ENCODE measurements at regions not wholly inside any gene's neighbourhood (a gene's known extent, or its start where the extent isn't known, plus 50 kb on each side); places are given as distances from the start of the nearest gene placed in this dataset.

- ATAC-seq, result no peak
- TF ChIP-seq GLIS3 (CRISPR knock-in tag; IDR thresholded peaks at IDR 0.05) (no peak), ZFP3 (CRISPR knock-in tag; IDR thresholded peaks at IDR 0.05) (no peak)
These were observed 89.3 kb upstream of the USP38 start for GRCh38 chr4:143095447-143095846.

- no peak for TF ChIP-seq TOX (CRISPR knock-in tag; IDR thresholded peaks at IDR 0.05; ENCODE audit: borderline replicate concordance)
- no peak for TF ChIP-seq ZNF8 (CRISPR knock-in tag; IDR thresholded peaks at IDR 0.05)
- no peak for TF ChIP-seq ZFP30 (CRISPR knock-in tag; IDR thresholded peaks at IDR 0.05)
- TF ChIP-seq ESRRG (CRISPR knock-in tag; IDR thresholded peaks at IDR 0.05), result no peak
- no peak for TF ChIP-seq CSDC2 (CRISPR knock-in tag; IDR thresholded peaks at IDR 0.05)
- no peak for TF ChIP-seq RARB (CRISPR knock-in tag; IDR thresholded peaks at IDR 0.05)
- TF ChIP-seq TSHZ2 (CRISPR knock-in tag; IDR thresholded peaks at IDR 0.05), result no peak
- TF ChIP-seq CSRNP3 (CRISPR knock-in tag; IDR thresholded peaks at IDR 0.05), result no peak
- no peak for TF ChIP-seq ISL1 (CRISPR knock-in tag; IDR thresholded peaks at IDR 0.05)
- TF ChIP-seq ZFP3 (CRISPR knock-in tag; IDR thresholded peaks at IDR 0.05), result no peak
- TF ChIP-seq POU6F1 (CRISPR knock-in tag; IDR thresholded peaks at IDR 0.05; ENCODE audit: borderline replicate concordance, low read depth), result no peak
- no peak for TF ChIP-seq PATZ1 (CRISPR knock-in tag; IDR thresholded peaks at IDR 0.05; ENCODE audit: borderline replicate concordance)
- TF ChIP-seq, protein P1, sequence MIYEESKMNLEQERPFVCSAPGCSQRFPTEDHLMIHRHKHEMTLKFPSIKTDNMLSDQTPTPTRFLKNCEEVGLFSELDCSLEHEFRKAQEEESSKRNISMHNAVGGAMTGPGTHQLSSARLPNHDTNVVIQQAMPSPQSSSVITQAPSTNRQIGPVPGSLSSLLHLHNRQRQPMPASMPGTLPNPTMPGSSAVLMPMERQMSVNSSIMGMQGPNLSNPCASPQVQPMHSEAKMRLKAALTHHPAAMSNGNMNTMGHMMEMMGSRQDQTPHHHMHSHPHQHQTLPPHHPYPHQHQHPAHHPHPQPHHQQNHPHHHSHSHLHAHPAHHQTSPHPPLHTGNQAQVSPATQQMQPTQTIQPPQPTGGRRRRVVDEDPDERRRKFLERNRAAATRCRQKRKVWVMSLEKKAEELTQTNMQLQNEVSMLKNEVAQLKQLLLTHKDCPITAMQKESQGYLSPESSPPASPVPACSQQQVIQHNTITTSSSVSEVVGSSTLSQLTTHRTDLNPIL (CRISPR knock-in tag; IDR thresholded peaks at IDR 0.05; ENCODE audit: low read depth), result no peak
- TF ChIP-seq ZNF565 (CRISPR knock-in tag; conservative IDR thresholded peaks at IDR 0.05; ENCODE audit: low read depth), result no peak
- TF ChIP-seq SNAI2 (CRISPR knock-in tag; IDR thresholded peaks at IDR 0.05), result no peak
- TF ChIP-seq ARNTL (CRISPR knock-in tag; IDR thresholded peaks at IDR 0.05; ENCODE audit: borderline replicate concordance, low read depth), result no peak
- ATAC-seq, result no peak
These were observed 87.0 kb upstream of the USP38 start for GRCh38 chr4:143097751-143098150.

- no peak for TF ChIP-seq ZNF70 (CRISPR knock-in tag; IDR thresholded peaks at IDR 0.05)
- TF ChIP-seq TOX (CRISPR knock-in tag; IDR thresholded peaks at IDR 0.05; ENCODE audit: borderline replicate concordance), result no peak
- no peak for TF ChIP-seq ZNF8 (CRISPR knock-in tag; IDR thresholded peaks at IDR 0.05)
- TF ChIP-seq CSDC2 (CRISPR knock-in tag; IDR thresholded peaks at IDR 0.05), result no peak
- no peak for TF ChIP-seq RARB (CRISPR knock-in tag; IDR thresholded peaks at IDR 0.05)
- TF ChIP-seq PATZ1 (CRISPR knock-in tag; IDR thresholded peaks at IDR 0.05; ENCODE audit: borderline replicate concordance), result no peak
- no peak for TF ChIP-seq TSHZ2 (CRISPR knock-in tag; IDR thresholded peaks at IDR 0.05)
- TF ChIP-seq GLIS3 (CRISPR knock-in tag; IDR thresholded peaks at IDR 0.05), result no peak
- TF ChIP-seq POU6F1 (CRISPR knock-in tag; IDR thresholded peaks at IDR 0.05; ENCODE audit: borderline replicate concordance, low read depth), result no peak
- TF ChIP-seq ESRRG (CRISPR knock-in tag; IDR thresholded peaks at IDR 0.05), result no peak
- no peak for TF ChIP-seq SNAI2 (CRISPR knock-in tag; IDR thresholded peaks at IDR 0.05)
- no peak for TF ChIP-seq BACH2 (CRISPR knock-in tag; IDR thresholded peaks at IDR 0.05; ENCODE audit: borderline replicate concordance)
- no peak for ATAC-seq
These were observed 85.0 kb upstream of the USP38 start for GRCh38 chr4:143099693-143100092.

Data from SK-N-SH treated with all-trans-retinoic acid at 6 μM for 48 hours (cell line).